HepG2 (cell line): ENCODE measurements at regions not wholly inside any gene's neighbourhood (a gene's known extent, or its start where the extent isn't known, plus 50 kb on each side); places are given as distances from the start of the nearest gene placed in this dataset.

Experiments
- ATAC-seq: fragments of 200-7000 bp; cut with Tn5 transposase; 3 replicates; pipeline ENCODE4 v1.9.1; 2020; ENCODE audit warnings: mild to moderate bottlenecking, moderate library complexity
- BruUV-seq: library from RNA; stranded (reverse); fragments of 400-500 nt; replicated peaks from 2 replicates; lab custom pipeline; 2021; lab: Mats Ljungman, UMichigan
- CTCF ChIA-PET: fragments of 300-600 bp; formaldehyde crosslinking; extraction: SDS; loops from one replicate; lab custom pipeline; 2021; ENCODE audit warnings: low total read pairs, inconsistent platforms, low intra/inter-chr PET ratio; lab: Yijun Ruan, JAX
- POLR2A ChIA-PET: fragments of 350-600 bp; sonication (Branson Sonifier 250); formaldehyde crosslinking; loops from one replicate; lab custom pipeline; 2020; ENCODE audit warnings: antibody characterized with exemption, inconsistent platforms; lab: Yijun Ruan, JAX
- DNase-seq: peaks from one replicate; pipeline ENCODE4 v3.0.0-alpha.2; 2015; ENCODE audit warnings: low spot score
- FAIRE-seq: peaks from 3 replicates; lab custom pipeline; 2011; peaks lifted over from hg19 to GRCh38; lab: Jason Lieb, UNC
- H2AFZ ChIP-seq: one replicate; pipeline ENCODE4 v1.6.1; 2011; ENCODE audit warnings: low read length, inconsistent platforms
- H3K27ac ChIP-seq: fragments of 300-600 bp; 3 replicates; pipeline ENCODE4 v1.8.0; 2011; ENCODE audit warnings: mixed run types, mild to moderate bottlenecking, mixed read lengths, low read length, inconsistent platforms; ENCODE audit not compliant: insufficient read depth; ENCODE audit errors: extremely low read length
- H3K27me3 ChIP-seq, 2 experiments: fragments of 200-600 bp in 1 of 2; 2 replicates in 1 of 2; 3 replicates in 1 of 2; pipeline versions ENCODE4 v1.6.0 to v1.8.0; 2011; ENCODE audit warnings: low read length in 2 of 2, mild to moderate bottlenecking in 2 of 2, moderate library complexity in 2 of 2, inconsistent platforms in 1 of 2; ENCODE audit not compliant: insufficient read depth in 2 of 2, control insufficient read depth in 1 of 2
- H3K36me3 ChIP-seq, 2 experiments: fragments of 200-600 bp in 1 of 2; replicated peaks in 1 of 2; 2 replicates in 1 of 2; 3 replicates in 1 of 2; pipeline versions ENCODE4 v1.5.1 to v1.8.0; 2011; ENCODE audit warnings: low read length in 2 of 2, inconsistent platforms in 1 of 2; ENCODE audit not compliant: insufficient read depth in 2 of 2, control insufficient read depth in 1 of 2
- H3K4me1 ChIP-seq: 2 replicates; pipeline ENCODE4 v1.5.1; 2012; ENCODE audit warnings: low read length, inconsistent platforms; ENCODE audit not compliant: insufficient read depth
- H3K4me2 ChIP-seq: 2 replicates; pipeline ENCODE4 v1.6.0; 2011; ENCODE audit warnings: low read depth, low read length, inconsistent platforms
- H3K4me3 ChIP-seq, 3 experiments: fragments of 200-600 bp in 1 of 3; sonication (generic), shearing (Covaris generic) in 1 of 3; replicated peaks in 1 of 3; 2 replicates each; pipeline ENCODE4 v1.5.1; 2011 to 2016; ENCODE audit warnings: low read length in 3 of 3, inconsistent platforms in 2 of 3, low read depth in 2 of 3, mild to moderate bottlenecking in 2 of 3, control low read depth in 1 of 3, mixed read lengths in 1 of 3; ENCODE audit not compliant: insufficient read depth in 1 of 3
- H3K79me2 ChIP-seq: one replicate; pipeline ENCODE4 v1.6.1; 2011; ENCODE audit warnings: low read length, inconsistent platforms; ENCODE audit not compliant: insufficient read depth
- H3K9ac ChIP-seq: 2 replicates; pipeline ENCODE4 v1.6.0; 2011; ENCODE audit warnings: mild to moderate bottlenecking, low read depth, low read length, inconsistent platforms; ENCODE audit not compliant: insufficient read depth
- H3K9me3 ChIP-seq: 2 replicates; pipeline ENCODE4 v1.5.1; 2012; ENCODE audit warnings: mild to moderate bottlenecking, low read length
- H4K20me1 ChIP-seq: 2 replicates; pipeline ENCODE4 v1.6.0; 2011; ENCODE audit warnings: inconsistent platforms, mild to moderate bottlenecking, low read length, moderate library complexity; ENCODE audit not compliant: insufficient read depth
- CBX5 ChIP-seq: sonication (generic); formaldehyde crosslinking; IDR thresholded peaks from 2 replicates; pipeline ENCODE4 v1.4.0; 2020; ENCODE audit warnings: missing genetic modification reagents, borderline replicate concordance
- EED ChIP-seq: sonication (generic); formaldehyde crosslinking; IDR thresholded peaks from 2 replicates; pipeline ENCODE4 v1.5.0; 2020; ENCODE audit warnings: mild to moderate bottlenecking, missing genetic modification reagents
- HIVEP1 ChIP-seq: sonication (generic); formaldehyde crosslinking; IDR thresholded peaks from 2 replicates; pipeline ENCODE4 v1.4.0; 2020; ENCODE audit warnings: mild to moderate bottlenecking, missing genetic modification reagents
- NR1H2 ChIP-seq: sonication (generic); formaldehyde crosslinking; IDR thresholded peaks from 2 replicates; pipeline ENCODE4 v1.8.1; 2022; ENCODE audit warnings: low read depth, missing genetic modification reagents, borderline replicate concordance
- PHF8 ChIP-seq: sonication (generic); formaldehyde crosslinking; IDR thresholded peaks from 2 replicates; pipeline ENCODE4 v1.5.0; 2020; ENCODE audit warnings: missing genetic modification reagents
- PPARG ChIP-seq: conservative IDR thresholded peaks from 2 replicates; pipeline ENCODE4 v1.6.1; 2016; ENCODE audit warnings: missing biosample characterization, missing genetic modification reagents
- PRMT3 ChIP-seq: sonication (generic); formaldehyde crosslinking; IDR thresholded peaks from 2 replicates; pipeline ENCODE4 v1.8.1; 2022; ENCODE audit warnings: low read depth, mild to moderate bottlenecking, moderate library complexity, missing genetic modification reagents, borderline replicate concordance
- SP1 ChIP-seq, 2 experiments: fragments of 450-650 bp in 1 of 2; sonication (generic) in 1 of 2; formaldehyde crosslinking in 1 of 2; IDR thresholded peaks; 2 replicates each; pipeline versions ENCODE4 v1.4.0 to v1.6.1; 2016 to 2020; ENCODE audit warnings: missing genetic modification reagents in 1 of 2
- ZFP36L1 ChIP-seq: sonication (generic); formaldehyde crosslinking; IDR thresholded peaks from 2 replicates; pipeline ENCODE4 v1.8.0; 2022; ENCODE audit warnings: mild to moderate bottlenecking, missing genetic modification reagents, moderate library complexity
- ZNF180 ChIP-seq: sonication (generic); formaldehyde crosslinking; IDR thresholded peaks from 2 replicates; pipeline ENCODE4 v1.4.0; 2020; ENCODE audit warnings: low read depth, missing genetic modification reagents, borderline replicate concordance
- ZNF382 ChIP-seq: sonication (generic); formaldehyde crosslinking; IDR thresholded peaks from 2 replicates; pipeline ENCODE4 v1.5.0; 2020; ENCODE audit warnings: missing genetic modification reagents, mild to moderate bottlenecking, borderline replicate concordance
- WGBS: methylation state at CpG from one replicate; pipeline ENCODE4 v1.1.6; 2017; ENCODE audit warnings: low lambda C conversion rate; 5-methylcytosine and 5-hydroxymethylcytosine counted together
- in situ Hi-C: cut with HindIII; loops from 2 replicates; pipeline ENCODE4 v1.10.0; 2017; ENCODE audit warnings: low pct_unique_long_range_greater_than_20kb; ENCODE audit not compliant: extremely low pct_ligation_motif_present
- intact Hi-C: fragments of 100-400 bp; cut with micrococcal nuclease; formaldehyde crosslinking; loops from one replicate; pipeline ENCODE4 v1.10.0; 2022; ENCODE audit not compliant: unreplicated experiment
- TF ChIP-seq, protein P1 (sequence below): sonication (generic); formaldehyde crosslinking; IDR thresholded peaks from 2 replicates; pipeline ENCODE4 v1.4.0; 2020; ENCODE audit warnings: low read depth, mild to moderate bottlenecking, missing genetic modification reagents
- TF ChIP-seq, protein P2 (sequence below): sonication (generic); formaldehyde crosslinking; IDR thresholded peaks from 2 replicates; pipeline ENCODE4 v1.4.0; 2020; ENCODE audit warnings: missing genetic modification reagents
- TF ChIP-seq, protein P3 (sequence below): sonication (generic); formaldehyde crosslinking; conservative IDR thresholded peaks from 2 replicates; pipeline ENCODE4 v1.8.0; 2022; ENCODE audit warnings: low read depth, missing genetic modification reagents
- TF ChIP-seq, protein P4 (sequence below): sonication (generic); formaldehyde crosslinking; IDR thresholded peaks from 2 replicates; pipeline ENCODE4 v1.5.1; 2020; ENCODE audit warnings: missing genetic modification reagents, mild to moderate bottlenecking, borderline replicate concordance
- TF ChIP-seq, protein P5 (sequence below): sonication (generic); formaldehyde crosslinking; IDR thresholded peaks from 2 replicates; pipeline ENCODE4 v1.9.0; 2021; ENCODE audit warnings: missing genetic modification reagents, borderline replicate concordance

DNA sequence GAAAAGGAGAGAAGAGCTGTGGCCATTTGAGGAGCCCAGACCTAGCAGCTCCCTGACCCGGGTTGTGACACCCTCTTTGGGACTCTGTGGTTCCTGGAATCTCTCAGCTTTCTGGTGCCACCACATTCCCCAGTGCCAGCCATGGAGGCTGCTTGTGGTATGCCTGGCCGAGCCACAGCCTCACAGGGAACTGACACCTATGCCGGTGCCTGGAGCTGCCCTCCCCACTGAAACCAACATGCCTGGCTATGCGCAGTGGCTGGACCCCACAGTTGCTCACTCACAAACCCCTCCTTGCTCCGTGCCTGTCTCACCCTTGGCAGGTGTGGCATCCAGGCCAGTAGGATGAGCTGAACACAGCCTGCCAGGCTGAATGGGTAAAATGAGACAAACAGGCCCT is 749.4 kb downstream of the ARAP2 start:
- no peak for ATAC-seq
- POLR2A ChIA-PET, result no interaction called here
- 0 out of 2 replicates have a peak, but pooled peaks cover 7% of the 10 kb centered on the region for H3K9me3 ChIP-seq
- H4K20me1 ChIP-seq, result no peaks in the 10 kb centered on the region
- intact Hi-C loops (no loop called here), in situ Hi-C loops (no loop called here)
- H3K36me3 ChIP-seq, result no peaks in the 10 kb centered on the region
- BruUV-seq, result no TSS peak
- no peak overlapping the region for H3K27ac ChIP-seq
- no peak overlapping the region for H3K4me3 ChIP-seq
- no peaks in the 10 kb centered on the region for H3K27me3 ChIP-seq
- no peaks in the 10 kb centered on the region for H3K4me1 ChIP-seq
- no peak overlapping the region for H2AFZ ChIP-seq
- WGBS, result 11% methylated on average over 3 of the region's 5 CpGs
- no peaks in the 10 kb centered on the region for H3K79me2 ChIP-seq
- CTCF ChIA-PET, result no interaction called here
- no peak overlapping the region for H3K4me2 ChIP-seq
- DNase-seq, result no peak
- no peak for FAIRE-seq
- no peak overlapping the region for H3K9ac ChIP-seq
- TF ChIP-seq SP1 (IDR thresholded peaks at IDR 0.05), result no peak
- TF ChIP-seq SP1 (CRISPR knock-in tag; IDR thresholded peaks at IDR 0.05), result no peak
- TF ChIP-seq HIVEP1 (CRISPR knock-in tag), result no peak
- TF ChIP-seq ZNF180, result no peak
- no peak for TF ChIP-seq PRMT3 (CRISPR knock-in tag)
- TF ChIP-seq EED (CRISPR knock-in tag), result no peak
- TF ChIP-seq, protein P1, sequence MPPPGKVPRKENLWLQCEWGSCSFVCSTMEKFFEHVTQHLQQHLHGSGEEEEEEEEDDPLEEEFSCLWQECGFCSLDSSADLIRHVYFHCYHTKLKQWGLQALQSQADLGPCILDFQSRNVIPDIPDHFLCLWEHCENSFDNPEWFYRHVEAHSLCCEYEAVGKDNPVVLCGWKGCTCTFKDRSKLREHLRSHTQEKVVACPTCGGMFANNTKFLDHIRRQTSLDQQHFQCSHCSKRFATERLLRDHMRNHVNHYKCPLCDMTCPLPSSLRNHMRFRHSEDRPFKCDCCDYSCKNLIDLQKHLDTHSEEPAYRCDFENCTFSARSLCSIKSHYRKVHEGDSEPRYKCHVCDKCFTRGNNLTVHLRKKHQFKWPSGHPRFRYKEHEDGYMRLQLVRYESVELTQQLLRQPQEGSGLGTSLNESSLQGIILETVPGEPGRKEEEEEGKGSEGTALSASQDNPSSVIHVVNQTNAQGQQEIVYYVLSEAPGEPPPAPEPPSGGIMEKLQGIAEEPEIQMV (CRISPR knock-in tag), result no peak
- TF ChIP-seq, protein P2, sequence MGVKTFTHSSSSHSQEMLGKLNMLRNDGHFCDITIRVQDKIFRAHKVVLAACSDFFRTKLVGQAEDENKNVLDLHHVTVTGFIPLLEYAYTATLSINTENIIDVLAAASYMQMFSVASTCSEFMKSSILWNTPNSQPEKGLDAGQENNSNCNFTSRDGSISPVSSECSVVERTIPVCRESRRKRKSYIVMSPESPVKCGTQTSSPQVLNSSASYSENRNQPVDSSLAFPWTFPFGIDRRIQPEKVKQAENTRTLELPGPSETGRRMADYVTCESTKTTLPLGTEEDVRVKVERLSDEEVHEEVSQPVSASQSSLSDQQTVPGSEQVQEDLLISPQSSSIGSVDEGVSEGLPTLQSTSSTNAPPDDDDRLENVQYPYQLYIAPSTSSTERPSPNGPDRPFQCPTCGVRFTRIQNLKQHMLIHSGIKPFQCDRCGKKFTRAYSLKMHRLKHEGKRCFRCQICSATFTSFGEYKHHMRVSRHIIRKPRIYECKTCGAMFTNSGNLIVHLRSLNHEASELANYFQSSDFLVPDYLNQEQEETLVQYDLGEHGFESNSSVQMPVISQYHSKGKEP, result no peak
- no peak for TF ChIP-seq ZFP36L1 (CRISPR knock-in tag)
- TF ChIP-seq ZNF382 (CRISPR knock-in tag), result no peak
- TF ChIP-seq, protein P3, sequence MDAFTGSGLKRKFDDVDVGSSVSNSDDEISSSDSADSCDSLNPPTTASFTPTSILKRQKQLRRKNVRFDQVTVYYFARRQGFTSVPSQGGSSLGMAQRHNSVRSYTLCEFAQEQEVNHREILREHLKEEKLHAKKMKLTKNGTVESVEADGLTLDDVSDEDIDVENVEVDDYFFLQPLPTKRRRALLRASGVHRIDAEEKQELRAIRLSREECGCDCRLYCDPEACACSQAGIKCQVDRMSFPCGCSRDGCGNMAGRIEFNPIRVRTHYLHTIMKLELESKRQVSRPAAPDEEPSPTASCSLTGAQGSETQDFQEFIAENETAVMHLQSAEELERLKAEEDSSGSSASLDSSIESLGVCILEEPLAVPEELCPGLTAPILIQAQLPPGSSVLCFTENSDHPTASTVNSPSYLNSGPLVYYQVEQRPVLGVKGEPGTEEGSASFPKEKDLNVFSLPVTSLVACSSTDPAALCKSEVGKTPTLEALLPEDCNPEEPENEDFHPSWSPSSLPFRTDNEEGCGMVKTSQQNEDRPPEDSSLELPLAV (CRISPR knock-in tag), result no peak
- TF ChIP-seq, protein P4, sequence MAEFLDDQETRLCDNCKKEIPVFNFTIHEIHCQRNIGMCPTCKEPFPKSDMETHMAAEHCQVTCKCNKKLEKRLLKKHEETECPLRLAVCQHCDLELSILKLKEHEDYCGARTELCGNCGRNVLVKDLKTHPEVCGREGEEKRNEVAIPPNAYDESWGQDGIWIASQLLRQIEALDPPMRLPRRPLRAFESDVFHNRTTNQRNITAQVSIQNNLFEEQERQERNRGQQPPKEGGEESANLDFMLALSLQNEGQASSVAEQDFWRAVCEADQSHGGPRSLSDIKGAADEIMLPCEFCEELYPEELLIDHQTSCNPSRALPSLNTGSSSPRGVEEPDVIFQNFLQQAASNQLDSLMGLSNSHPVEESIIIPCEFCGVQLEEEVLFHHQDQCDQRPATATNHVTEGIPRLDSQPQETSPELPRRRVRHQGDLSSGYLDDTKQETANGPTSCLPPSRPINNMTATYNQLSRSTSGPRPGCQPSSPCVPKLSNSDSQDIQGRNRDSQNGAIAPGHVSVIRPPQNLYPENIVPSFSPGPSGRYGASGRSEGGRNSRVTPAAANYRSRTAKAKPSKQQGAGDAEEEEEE (CRISPR knock-in tag), result no peak
- TF ChIP-seq NR1H2, result no peak
- TF ChIP-seq, protein P5, sequence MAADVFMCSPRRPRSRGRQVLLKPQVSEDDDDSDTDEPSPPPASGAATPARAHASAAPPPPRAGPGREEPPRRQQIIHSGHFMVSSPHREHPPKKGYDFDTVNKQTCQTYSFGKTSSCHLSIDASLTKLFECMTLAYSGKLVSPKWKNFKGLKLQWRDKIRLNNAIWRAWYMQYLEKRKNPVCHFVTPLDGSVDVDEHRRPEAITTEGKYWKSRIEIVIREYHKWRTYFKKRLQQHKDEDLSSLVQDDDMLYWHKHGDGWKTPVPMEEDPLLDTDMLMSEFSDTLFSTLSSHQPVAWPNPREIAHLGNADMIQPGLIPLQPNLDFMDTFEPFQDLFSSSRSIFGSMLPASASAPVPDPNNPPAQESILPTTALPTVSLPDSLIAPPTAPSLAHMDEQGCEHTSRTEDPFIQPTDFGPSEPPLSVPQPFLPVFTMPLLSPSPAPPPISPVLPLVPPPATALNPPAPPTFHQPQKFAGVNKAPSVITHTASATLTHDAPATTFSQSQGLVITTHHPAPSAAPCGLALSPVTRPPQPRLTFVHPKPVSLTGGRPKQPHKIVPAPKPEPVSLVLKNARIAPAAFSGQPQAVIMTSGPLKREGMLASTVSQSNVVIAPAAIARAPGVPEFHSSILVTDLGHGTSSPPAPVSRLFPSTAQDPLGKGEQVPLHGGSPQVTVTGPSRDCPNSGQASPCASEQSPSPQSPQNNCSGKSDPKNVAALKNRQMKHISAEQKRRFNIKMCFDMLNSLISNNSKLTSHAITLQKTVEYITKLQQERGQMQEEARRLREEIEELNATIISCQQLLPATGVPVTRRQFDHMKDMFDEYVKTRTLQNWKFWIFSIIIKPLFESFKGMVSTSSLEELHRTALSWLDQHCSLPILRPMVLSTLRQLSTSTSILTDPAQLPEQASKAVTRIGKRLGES, result no peak
- no peak for TF ChIP-seq PHF8
- no peak for TF ChIP-seq PPARG (CRISPR knock-in tag)
- no peak for TF ChIP-seq CBX5 (CRISPR knock-in tag)
